GM18951 (cell line): ENCODE measurements at regions not wholly inside any gene's neighbourhood (a gene's known extent, or its start where the extent isn't known, plus 50 kb on each side); places are given as distances from the start of the nearest gene placed in this dataset.

Source experiments
- POLR2A ChIP-seq: IDR thresholded peaks from 4 replicates; pipeline ENCODE4 v1.6.1; 2011; ENCODE audit warnings: mild to moderate bottlenecking; ENCODE audit not compliant: insufficient read length, insufficient read depth; ENCODE audit errors: extremely low read depth
- in situ Hi-C: fragments of 300-500 bp; cut with MboI; formaldehyde crosslinking; loops from one replicate; pipeline ENCODE4 v1.12.0; 2022; ENCODE audit warnings: low sequenced_read_pairs, mixed read lengths, inconsistent platforms; ENCODE audit not compliant: unreplicated experiment

DNA sequence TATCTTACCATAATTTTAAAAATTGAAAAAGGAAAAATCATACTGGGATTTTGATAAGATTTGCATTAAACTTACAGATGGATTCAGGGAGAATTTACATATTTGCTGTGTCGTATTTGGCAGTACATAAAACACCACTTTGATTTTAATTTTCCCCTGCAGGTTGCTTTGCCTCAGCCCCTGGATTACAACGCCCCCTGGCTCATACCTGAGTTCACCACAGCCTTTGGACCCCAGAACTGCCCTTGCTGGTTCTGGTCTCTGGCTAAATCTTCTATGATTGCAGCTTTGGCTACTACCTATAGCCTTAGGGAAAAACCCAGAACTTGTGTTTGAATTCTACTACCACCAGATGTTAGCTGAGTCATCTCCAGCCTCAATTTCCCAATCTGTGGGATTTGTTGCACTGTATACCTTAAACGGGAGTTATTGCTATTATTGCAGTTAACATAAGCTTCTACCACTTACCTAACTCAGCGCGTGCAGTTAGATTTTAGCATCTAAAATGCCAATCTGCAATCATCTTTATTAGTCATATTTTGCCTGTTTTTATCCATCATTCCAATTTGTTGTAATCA is 315.7 kb upstream of the GADL1 start:
- no peak for TF ChIP-seq POLR2A
- in situ Hi-C loops: no loop called here

DNA sequence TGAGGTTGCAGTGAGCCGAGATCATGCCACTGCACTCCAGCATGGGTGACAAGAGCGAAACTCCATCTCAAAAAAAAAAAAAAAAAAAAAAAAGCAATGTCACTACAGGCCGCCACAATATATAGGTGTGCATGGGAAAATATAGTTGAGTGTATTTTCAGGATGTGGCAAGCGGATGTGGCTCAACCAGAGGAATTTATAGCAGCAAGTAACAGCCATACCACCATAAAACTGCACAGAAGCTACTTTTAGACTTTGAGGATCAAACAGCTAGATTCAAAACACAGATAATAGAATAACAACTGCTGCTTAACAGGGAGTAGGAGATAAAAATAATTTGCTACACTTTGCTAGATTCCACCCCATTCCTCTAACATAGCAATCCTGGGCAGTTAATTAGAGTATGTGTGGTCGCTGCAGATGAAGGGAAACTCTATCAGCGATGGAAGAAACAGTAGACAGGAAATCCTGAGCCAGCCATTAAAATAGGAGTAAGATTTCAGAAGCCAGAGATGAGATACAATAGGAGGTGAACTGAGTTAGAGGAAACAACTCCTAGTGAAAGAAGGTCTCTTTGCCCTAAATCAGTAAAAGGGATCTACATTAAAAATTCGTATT is 318.7 kb upstream of the STT3B start:
- no peak for TF ChIP-seq POLR2A
- in situ Hi-C loops: no loop called here

DNA sequence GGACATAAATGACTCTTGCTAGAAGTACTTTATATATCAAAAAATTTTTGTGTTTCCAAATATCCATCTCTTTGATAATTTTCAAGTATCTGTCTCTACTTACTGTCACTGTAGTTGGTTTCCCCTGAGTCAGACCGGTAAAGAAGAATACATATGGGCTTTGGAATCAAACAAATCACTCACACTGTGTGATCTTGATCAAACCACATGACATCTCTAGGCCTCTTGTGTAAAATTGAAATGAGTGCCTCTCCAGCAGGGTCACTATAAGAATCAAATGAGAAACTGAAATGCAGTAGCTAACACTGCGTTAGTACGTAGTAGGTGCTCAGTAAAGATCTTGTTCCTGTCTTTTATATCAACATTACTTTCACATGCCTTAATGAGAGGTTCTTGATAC is 314.6 kb upstream of the STT3B start:
- in situ Hi-C loops: no loop called here
- TF ChIP-seq POLR2A: no peak

DNA sequence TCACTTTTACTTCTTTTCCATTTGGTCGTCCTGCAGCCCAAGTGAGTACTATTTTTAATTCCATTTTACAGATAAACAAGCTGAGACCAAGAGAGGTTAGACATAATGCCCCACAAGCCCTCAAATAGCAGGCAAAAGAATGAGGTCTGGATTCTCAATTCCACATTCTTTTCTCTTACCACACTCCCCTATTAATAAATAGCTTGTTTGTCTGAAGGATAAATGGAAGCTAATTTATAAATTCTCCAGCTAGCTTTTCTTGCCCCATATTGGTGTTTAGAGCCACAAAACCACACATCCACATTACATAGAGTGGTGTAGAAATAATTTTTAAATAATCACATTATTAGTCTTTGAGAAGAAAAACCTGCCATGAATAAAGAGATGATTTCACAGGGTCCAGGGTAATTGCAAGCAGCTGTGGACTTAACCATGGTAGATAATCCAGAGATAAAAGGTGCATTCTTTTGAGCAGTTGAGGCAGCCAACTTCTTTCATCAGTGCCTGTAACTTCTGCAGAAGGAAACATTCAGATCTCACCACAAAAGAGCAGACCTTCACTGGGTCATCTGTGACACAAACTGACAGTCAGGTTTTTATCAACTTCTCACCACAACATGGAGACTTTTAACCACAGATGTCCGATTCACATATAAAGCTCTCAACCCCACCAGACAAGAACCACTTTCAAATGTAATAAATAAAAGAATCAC is 313.4 kb upstream of the STT3B start:
- no peak for TF ChIP-seq POLR2A
- in situ Hi-C loops: no loop called here

DNA sequence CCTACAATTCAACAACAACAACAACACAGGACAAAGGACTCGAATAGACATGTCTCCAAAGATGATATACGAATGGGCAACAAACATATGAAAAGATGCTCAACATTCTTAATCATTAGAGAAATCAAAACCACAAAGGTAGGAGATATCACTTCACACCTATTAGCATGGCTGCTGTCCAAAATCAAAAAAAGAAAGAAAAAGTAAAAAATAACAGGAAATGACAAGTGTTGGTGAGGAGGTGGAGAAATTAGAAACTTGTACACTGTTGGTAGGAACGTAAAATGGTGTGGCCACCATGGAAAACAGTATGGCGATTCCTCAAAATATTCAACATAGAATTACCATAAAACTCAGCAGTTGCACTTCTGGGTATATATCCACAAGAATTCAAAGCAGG is 312.3 kb upstream of the STT3B start:
- in situ Hi-C loops: no loop called here
- TF ChIP-seq POLR2A: no peak

DNA sequence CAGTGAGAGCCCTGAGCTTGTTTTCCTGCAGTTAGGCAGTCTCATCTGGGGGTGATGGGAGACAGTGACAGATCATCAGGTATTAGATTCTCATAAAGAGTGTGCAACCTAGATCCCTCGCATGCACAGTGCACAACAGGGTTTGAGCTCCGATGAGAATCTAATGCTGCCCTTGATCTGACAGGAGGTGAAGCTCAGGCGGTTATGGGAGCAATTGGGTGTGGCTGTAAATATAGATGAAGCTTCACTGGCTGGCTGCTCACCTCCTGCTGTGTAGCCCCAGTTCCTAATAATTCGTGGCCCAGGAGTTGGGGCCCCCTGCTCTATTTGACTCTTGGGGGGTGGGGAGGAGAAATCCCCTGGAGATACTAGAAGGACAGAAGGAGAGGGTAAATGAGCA is 309.4 kb upstream of the STT3B start:
- in situ Hi-C loops: no loop called here
- no peak for TF ChIP-seq POLR2A

DNA sequence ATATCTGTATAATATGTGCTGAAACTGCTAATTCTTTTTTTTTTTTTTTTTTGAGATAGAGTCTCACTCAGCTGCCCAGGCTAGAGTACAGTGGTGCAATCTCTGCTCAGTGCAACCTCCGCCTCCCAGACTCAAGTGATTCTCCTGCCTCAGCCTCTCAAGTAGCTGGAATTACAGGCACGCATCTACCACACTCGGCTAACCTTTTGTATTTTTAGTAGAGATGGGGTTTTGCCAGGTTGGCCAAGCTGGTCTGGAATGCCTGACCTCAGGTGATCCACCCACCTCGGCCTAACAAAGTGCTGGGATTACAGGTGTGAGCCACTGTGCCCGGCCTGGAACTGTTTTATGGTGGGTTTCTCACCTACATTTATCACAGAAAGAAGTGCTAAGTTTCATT is 307.8 kb upstream of the STT3B start:
- in situ Hi-C loops: no loop called here

DNA sequence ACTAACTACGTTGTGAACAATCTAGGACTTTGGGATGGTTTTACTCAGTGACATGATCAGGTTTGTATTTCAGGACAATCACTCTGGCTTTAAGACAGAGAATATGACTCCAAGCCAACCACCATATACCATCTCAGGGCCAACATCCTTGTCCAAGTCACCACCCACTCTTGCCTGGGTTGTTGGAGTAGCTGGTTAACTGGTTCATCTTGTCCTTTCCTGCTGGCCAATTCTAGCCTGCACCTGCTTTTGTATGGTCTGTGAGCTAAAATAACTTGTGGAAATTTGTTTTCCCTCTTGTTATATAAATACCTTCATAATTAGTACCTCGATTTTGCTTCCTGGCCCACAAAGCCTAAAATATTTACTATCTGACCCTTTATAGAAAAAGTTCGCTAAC is 306.8 kb upstream of the STT3B start:
- in situ Hi-C loops: no loop called here
- TF ChIP-seq POLR2A: no peak

More for the DNA sequence above, 307.8 kb upstream of the STT3B start:
- TF ChIP-seq POLR2A: no peak

DNA sequence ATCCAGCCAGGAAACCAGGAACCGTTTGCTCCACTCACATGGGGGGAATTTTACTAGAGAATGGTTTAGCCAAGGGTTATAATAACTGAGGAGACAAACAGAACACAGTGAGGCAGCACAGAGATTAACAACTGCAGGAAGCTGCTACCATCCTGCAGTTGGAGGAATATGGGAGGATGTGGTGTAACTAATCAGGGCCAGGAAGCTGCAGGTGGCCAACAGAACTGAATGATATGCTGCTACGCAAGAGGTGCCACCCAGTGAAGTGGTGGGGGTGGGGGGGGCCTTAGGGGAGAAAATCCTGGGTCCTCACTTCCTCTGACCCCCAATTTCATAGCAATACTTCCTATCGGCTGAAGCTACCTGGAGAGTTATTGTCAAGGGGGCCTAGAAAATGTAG is 306.4 kb upstream of the STT3B start:
- TF ChIP-seq POLR2A: no peak
- in situ Hi-C loops: no loop called here

DNA sequence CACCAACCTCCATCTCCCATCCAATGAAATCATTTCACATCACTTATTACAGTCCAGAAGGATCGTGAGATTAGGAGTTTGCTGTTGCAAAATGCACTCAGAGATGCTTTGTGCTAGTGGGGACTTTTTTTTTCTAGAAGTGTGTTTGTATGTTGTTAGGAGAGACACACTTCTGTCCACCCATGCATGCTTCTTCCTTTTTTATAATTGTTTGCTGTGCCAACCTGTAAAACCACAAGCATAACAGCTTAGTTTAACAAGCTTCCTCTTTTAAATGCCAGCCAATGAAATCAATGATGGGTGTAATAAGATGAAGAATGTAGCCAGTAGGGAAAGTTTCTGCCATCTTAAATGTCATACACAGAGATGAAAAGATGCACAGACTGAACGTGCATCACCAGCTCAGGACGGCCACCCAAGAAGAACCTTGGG is 305.6 kb upstream of the STT3B start:
- no peak for TF ChIP-seq POLR2A
- in situ Hi-C loops: no loop called here

DNA sequence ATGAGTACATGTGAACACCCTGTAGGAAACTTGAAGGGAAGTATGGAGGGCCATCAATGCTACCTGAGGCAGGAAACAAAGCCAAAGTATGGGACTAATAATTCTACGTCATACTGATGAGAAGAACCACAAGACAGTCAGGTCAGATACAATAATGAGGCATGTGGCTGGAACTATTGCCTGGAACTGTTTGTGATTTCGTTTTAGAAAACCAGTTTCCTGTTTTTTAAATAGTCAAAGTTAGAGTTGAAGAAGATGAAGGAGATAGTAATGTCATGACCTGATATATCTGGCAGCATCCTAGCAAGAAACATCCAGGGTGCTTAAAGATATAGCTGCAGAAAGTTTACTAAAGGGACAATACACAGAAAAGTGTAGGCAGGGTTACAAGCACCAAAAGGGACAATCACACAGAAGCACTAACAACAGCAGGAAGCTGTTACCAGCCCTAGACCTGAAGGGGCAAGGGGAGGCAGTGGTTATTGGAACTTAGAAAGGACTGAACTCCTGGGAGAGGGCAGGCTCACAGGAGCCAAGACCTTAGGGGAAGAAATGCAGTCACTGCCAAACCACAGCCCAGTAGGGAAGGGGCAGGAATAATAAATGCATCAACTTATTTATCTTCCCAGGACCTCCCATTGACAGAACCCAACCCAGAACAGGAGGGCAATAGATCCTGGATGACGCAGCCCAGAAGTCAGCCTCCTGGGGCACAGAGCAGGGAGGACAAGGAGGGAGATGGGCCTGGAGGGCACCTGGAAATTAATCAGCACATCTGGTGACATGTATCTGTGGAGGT is 302.1 kb upstream of the STT3B start:
- in situ Hi-C loops: no loop called here
- no peak for TF ChIP-seq POLR2A

DNA sequence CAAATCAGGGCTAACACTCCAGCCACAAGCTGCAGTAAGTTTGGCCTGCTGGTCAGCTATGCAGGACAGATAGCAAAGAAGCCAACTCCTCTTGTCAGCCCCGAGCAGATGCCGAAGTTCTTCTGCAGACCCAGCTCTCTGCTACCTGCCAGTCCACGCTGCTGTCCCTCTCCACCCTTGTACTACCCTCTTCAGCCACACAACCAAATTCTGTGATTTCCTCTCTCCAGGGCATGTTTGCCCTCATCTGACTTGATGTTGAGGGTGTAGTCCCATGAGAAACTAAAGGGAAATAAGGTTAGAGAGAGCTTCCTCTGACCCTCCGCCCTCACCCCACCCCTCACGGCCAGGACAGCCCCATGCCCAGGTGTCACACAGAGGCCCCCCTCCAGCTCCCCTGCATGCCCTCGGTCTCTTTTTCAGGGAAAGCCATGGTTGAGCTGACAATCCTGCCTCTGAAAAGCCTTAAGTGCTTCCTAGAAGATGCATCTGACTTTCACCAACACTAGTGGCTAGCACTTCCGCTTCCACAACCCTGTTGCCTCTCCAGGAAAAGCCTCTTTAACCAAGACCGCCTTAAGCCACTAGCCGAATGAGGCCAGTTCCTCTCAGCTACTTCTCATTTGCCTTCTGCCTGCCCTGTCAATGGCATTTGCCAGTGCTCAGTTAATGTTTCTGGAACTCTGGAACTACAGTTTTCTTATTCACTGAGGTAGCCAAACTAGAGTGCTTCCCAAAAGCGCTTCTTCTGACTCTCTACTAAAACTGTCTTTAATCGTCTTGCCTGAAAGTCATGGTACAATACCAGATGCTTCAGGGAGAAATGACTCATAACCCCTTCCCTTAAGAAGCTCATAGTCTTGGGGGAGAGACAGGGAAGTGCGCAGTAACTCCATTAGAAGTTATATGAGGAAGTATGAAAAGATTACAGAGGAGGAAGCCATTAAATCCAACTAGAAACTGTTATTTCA is 300.4 kb upstream of the STT3B start:
- in situ Hi-C loops: no loop called here

More for the DNA sequence above, 300.4 kb upstream of the STT3B start:
- TF ChIP-seq POLR2A: no peak
